ENCODE measurements at regions not wholly inside any gene's neighbourhood (a gene's known extent, or its start where the extent isn't known, plus 50 kb on each side); places are given as distances from the start of the nearest gene placed in this dataset.

DNA sequence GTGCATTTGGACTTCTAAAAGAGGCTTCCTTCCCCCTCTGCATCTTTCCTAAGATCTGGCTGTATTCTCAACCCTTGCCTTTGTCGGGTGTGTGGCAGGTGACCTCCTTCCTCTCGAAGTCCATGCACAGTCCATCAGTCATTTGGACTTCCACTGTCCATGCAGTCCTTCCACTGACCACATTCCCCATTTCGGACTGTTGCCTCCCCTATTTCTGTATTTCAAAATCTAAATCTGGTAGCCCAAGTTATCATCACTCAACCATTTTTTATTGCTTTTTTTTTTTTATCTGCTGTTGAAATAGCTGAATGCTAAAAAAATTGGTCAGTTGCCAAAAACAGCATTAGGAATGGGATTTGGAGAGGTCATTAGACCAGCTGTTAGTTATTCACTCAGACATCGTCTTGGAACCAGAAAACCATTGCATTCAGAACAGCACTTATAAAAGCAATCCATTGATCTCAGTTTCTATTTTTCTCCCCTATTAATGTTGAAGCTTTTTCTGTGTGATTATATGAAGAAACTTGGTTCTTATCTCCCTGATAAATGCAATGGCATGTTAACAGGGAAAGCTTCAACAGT is 575.6 kb downstream of the KIF20B start:
- no peak for DNase-seq (ENCODE audit: low read depth, low spot score)
- FAIRE-seq = no peak

DNA sequence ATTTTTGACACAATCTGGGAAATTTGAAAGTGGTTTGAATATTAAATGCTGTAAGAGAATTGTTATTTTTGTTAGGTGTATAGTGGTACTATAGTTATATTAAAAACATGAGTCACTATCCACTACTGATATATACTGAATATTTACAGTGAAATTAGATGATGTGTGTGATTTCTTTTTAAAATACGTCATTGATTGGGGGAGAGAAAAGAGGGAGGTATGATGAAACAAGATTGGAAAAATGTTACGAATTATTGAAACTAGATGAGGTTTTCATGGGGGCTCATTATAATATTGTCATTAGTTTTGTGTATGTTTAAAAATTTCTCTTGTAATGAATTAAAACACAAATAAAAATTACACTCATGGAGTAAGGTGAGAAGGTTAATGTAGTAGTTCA is 571.4 kb downstream of the HTR7 start:
- DNase-seq (ENCODE audit: low read depth, low spot score) = no peak
- Histone ChIP-seq H3K27ac (ENCODE audit: control insufficient read depth, insufficient read depth, low read length) (no peak overlapping the region), H3K9me1 (ENCODE audit: control insufficient read depth, extremely low read depth, insufficient read depth, low read length) (no peaks in the 10 kb centered on the region), H3K4me3 (ENCODE audit: control insufficient read depth in 2 of 3, extremely low read depth in 1 of 3, insufficient read depth in 2 of 3, low read depth in 1 of 3, low read length in 3 of 3) (no peak overlapping the region), H3K36me3 (ENCODE audit: control insufficient read depth in 2 of 2, extremely low read depth in 1 of 2, insufficient read depth in 2 of 2, low read length in 2 of 2) (no peaks in the 10 kb centered on the region), H2AFZ (ENCODE audit: control insufficient read depth, low read length) (no peak overlapping the region), H3K27me3 (ENCODE audit: control insufficient read depth, extremely low read depth, insufficient read depth, low read length) (no peaks in the 10 kb centered on the region), H3K9ac (ENCODE audit: control insufficient read depth, extremely low read depth, insufficient read depth, low read length) (no peak overlapping the region), H3K4me2 (ENCODE audit: control insufficient read depth, extremely low read depth, insufficient read depth, low read depth, low read length) (no peak overlapping the region), H3K9me3 (ENCODE audit: control insufficient read depth, low read depth, low read length) (no peaks in the 10 kb centered on the region), H3K4me1 (ENCODE audit: control insufficient read depth, extremely low read depth, insufficient read depth, low read length) (peaks cover 9% of the 10 kb centered on the region), H4K20me1 (ENCODE audit: control insufficient read depth, extremely low read depth, insufficient read depth, low read length) (no peaks in the 10 kb centered on the region), H3K79me2 (ENCODE audit: control insufficient read depth, insufficient read depth, low read length) (no peaks in the 10 kb centered on the region)
- TF ChIP-seq, protein P1, sequence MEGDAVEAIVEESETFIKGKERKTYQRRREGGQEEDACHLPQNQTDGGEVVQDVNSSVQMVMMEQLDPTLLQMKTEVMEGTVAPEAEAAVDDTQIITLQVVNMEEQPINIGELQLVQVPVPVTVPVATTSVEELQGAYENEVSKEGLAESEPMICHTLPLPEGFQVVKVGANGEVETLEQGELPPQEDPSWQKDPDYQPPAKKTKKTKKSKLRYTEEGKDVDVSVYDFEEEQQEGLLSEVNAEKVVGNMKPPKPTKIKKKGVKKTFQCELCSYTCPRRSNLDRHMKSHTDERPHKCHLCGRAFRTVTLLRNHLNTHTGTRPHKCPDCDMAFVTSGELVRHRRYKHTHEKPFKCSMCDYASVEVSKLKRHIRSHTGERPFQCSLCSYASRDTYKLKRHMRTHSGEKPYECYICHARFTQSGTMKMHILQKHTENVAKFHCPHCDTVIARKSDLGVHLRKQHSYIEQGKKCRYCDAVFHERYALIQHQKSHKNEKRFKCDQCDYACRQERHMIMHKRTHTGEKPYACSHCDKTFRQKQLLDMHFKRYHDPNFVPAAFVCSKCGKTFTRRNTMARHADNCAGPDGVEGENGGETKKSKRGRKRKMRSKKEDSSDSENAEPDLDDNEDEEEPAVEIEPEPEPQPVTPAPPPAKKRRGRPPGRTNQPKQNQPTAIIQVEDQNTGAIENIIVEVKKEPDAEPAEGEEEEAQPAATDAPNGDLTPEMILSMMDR (optimal IDR thresholded peaks at IDR 0.05 in 1 of 3, IDR thresholded peaks at IDR 0.05 in 1 of 3, conservative IDR thresholded peaks at IDR 0.05 in 1 of 3; ENCODE audit: extremely low read depth in 1 of 3, insufficient read depth in 2 of 3, low read length in 3 of 3) = no peak
- no peak for TF ChIP-seq EZH2 (IDR thresholded peaks at IDR 0.05; ENCODE audit: low read length)
- no peak for FAIRE-seq
- dilution Hi-C loops (cut with MboI; ENCODE audit: extremely low pct_ligation_motif_present, low sequenced_read_pairs) = no loop called here

More for the DNA sequence above, 575.6 kb downstream of the KIF20B start:
- Histone ChIP-seq H3K4me1 (ENCODE audit: control insufficient read depth, extremely low read depth, insufficient read depth, low read length) (peaks cover 7% of the 10 kb centered on the region), H3K79me2 (ENCODE audit: control insufficient read depth, insufficient read depth, low read length) (no peaks in the 10 kb centered on the region), H3K27me3 (ENCODE audit: control insufficient read depth, extremely low read depth, insufficient read depth, low read length) (no peaks in the 10 kb centered on the region), H3K36me3 (ENCODE audit: control insufficient read depth in 2 of 2, extremely low read depth in 1 of 2, insufficient read depth in 2 of 2, low read length in 2 of 2) (no peaks in the 10 kb centered on the region), H3K27ac (ENCODE audit: control insufficient read depth, insufficient read depth, low read length) (no peak overlapping the region), H4K20me1 (ENCODE audit: control insufficient read depth, extremely low read depth, insufficient read depth, low read length) (no peaks in the 10 kb centered on the region), H3K9me3 (ENCODE audit: control insufficient read depth, low read depth, low read length) (no peaks in the 10 kb centered on the region), H3K9me1 (ENCODE audit: control insufficient read depth, extremely low read depth, insufficient read depth, low read length) (no peaks in the 10 kb centered on the region), H2AFZ (ENCODE audit: control insufficient read depth, low read length) (no peak overlapping the region), H3K9ac (ENCODE audit: control insufficient read depth, extremely low read depth, insufficient read depth, low read length) (no peak overlapping the region), H3K4me2 (ENCODE audit: control insufficient read depth, extremely low read depth, insufficient read depth, low read depth, low read length) (no peak overlapping the region), H3K4me3 (ENCODE audit: control insufficient read depth in 2 of 3, extremely low read depth in 1 of 3, insufficient read depth in 2 of 3, low read depth in 1 of 3, low read length in 3 of 3) (no peak overlapping the region)
- no peak for TF ChIP-seq EZH2 (IDR thresholded peaks at IDR 0.05; ENCODE audit: low read length)
- TF ChIP-seq, protein P1 (optimal IDR thresholded peaks at IDR 0.05 in 1 of 3, IDR thresholded peaks at IDR 0.05 in 1 of 3, conservative IDR thresholded peaks at IDR 0.05 in 1 of 3; ENCODE audit: extremely low read depth in 1 of 3, insufficient read depth in 2 of 3, low read length in 3 of 3) = no peak
- dilution Hi-C loops (cut with MboI; ENCODE audit: extremely low pct_ligation_motif_present, low sequenced_read_pairs) = no loop called here
